Activated T-helper 17 cell treated with anti-CD3 and anti-CD28 coated beads, Interleukin-2, amount 50 U/mL, for 72 hours (primary cell): ENCODE measurements at regions not wholly inside any gene's neighbourhood (a gene's known extent, or its start where the extent isn't known, plus 50 kb on each side); places are given as distances from the start of the nearest gene placed in this dataset.
"Not testable (repeated sequence)": the region's sequence is repeated elsewhere in the genome, so short reads cannot be mapped to it uniquely, and the experiment has no call there.

Source experiments
- ATAC-seq: fragments of 150-1000 bp; cut with Tn5 transposase; replicated peaks from 2 replicates; pipeline ENCODE4 v1.10.0; 2021; ENCODE audit warnings: mild to moderate bottlenecking, moderate library complexity
- H3K27ac Mint-ChIP-seq: one replicate; pipeline ENCODE4 v1.8.0; 2022; ENCODE audit warnings: mixed read lengths
- H3K27me3 Mint-ChIP-seq: one replicate; pipeline ENCODE4 v1.8.0; 2022; ENCODE audit warnings: mixed read lengths
- H3K36me3 Mint-ChIP-seq: one replicate; pipeline ENCODE4 v1.8.0; 2022; ENCODE audit warnings: low read depth, mild to moderate bottlenecking, mixed read lengths
- H3K4me1 Mint-ChIP-seq: one replicate; pipeline ENCODE4 v1.8.0; 2022; ENCODE audit warnings: mixed read lengths
- H3K4me3 Mint-ChIP-seq: one replicate; pipeline ENCODE4 v1.8.0; 2022; ENCODE audit warnings: mild to moderate bottlenecking, mixed read lengths
- H3K9me3 Mint-ChIP-seq: one replicate; pipeline ENCODE4 v1.8.0; 2022; ENCODE audit warnings: mixed read lengths

- peaks cover 15% of the 10 kb centered on the region for H3K9me3 Mint-ChIP-seq
- ATAC-seq, result no peak
- no peaks in the 10 kb centered on the region for H3K4me1 Mint-ChIP-seq
- H3K36me3 Mint-ChIP-seq, result no peaks in the 10 kb centered on the region
- H3K4me3 Mint-ChIP-seq, result no peak overlapping the region
- H3K27ac Mint-ChIP-seq, result no peak overlapping the region
- no peaks in the 10 kb centered on the region for H3K27me3 Mint-ChIP-seq
These were observed 239.1 kb downstream of the CHM start for GRCh38 chrX:85808217-85808616.

GRCh38 chrX:85772391-85772790 is 275.0 kb downstream of the CHM start:
- H3K4me3 Mint-ChIP-seq, H3K9me3 Mint-ChIP-seq, H3K36me3 Mint-ChIP-seq, H3K4me1 Mint-ChIP-seq, H3K27ac Mint-ChIP-seq, ATAC-seq, H3K27me3 Mint-ChIP-seq: not testable (repeated sequence)

- Mint-ChIP-seq H3K27ac (no peak overlapping the region), H3K4me3 (no peak overlapping the region), H3K4me1 (no peaks in the 10 kb centered on the region), H3K27me3 (no peaks in the 10 kb centered on the region), H3K9me3 (no peaks in the 10 kb centered on the region), H3K36me3 (no peaks in the 10 kb centered on the region)
- no peak for ATAC-seq
These were observed 281.7 kb downstream of the CHM start for GRCh38 chrX:85765651-85766050.

- H3K9me3 Mint-ChIP-seq, ATAC-seq, H3K27ac Mint-ChIP-seq, H3K4me1 Mint-ChIP-seq, H3K27me3 Mint-ChIP-seq, H3K4me3 Mint-ChIP-seq, H3K36me3 Mint-ChIP-seq: not testable (repeated sequence)
These were observed 324.3 kb downstream of the CHM start for GRCh38 chrX:85723025-85723424.

GRCh38 chrX:85703233-85703632 is 323.8 kb upstream of the POF1B start:
- ATAC-seq, H3K27me3 Mint-ChIP-seq, H3K36me3 Mint-ChIP-seq, H3K4me3 Mint-ChIP-seq, H3K4me1 Mint-ChIP-seq, H3K27ac Mint-ChIP-seq, H3K9me3 Mint-ChIP-seq: not testable (repeated sequence)

- Mint-ChIP-seq H3K27ac (no peak overlapping the region), H3K36me3 (no peaks in the 10 kb centered on the region), H3K27me3 (no peaks in the 10 kb centered on the region), H3K4me1 (no peaks in the 10 kb centered on the region), H3K9me3 (peaks cover 5% of the 10 kb centered on the region), H3K4me3 (no peak overlapping the region)
- no peak for ATAC-seq
These were observed 319.5 kb upstream of the POF1B start for GRCh38 chrX:85698921-85699320.

GRCh38 chrX:85685843-85686242 is 306.4 kb upstream of the POF1B start:
- no peaks in the 10 kb centered on the region for H3K36me3 Mint-ChIP-seq
- H3K27me3 Mint-ChIP-seq, result no peaks in the 10 kb centered on the region
- H3K4me3 Mint-ChIP-seq, result no peak overlapping the region
- H3K9me3 Mint-ChIP-seq, result peaks cover 8% of the 10 kb centered on the region
- ATAC-seq, result no peak
- H3K4me1 Mint-ChIP-seq, result no peaks in the 10 kb centered on the region
- H3K27ac Mint-ChIP-seq, result no peak overlapping the region

- H3K4me1 Mint-ChIP-seq, result no peaks in the 10 kb centered on the region
- no peak for ATAC-seq
These were observed 287.0 kb upstream of the POF1B start for GRCh38 chrX:85666471-85666870.

GRCh38 chrX:85663970-85664369 is 284.5 kb upstream of the POF1B start:
- not testable (repeated sequence) for H3K4me1 Mint-ChIP-seq, H3K36me3 Mint-ChIP-seq, H3K27me3 Mint-ChIP-seq, H3K9me3 Mint-ChIP-seq, H3K27ac Mint-ChIP-seq, H3K4me3 Mint-ChIP-seq, ATAC-seq

More at GRCh38 chrX:85666471-85666870, 287.0 kb upstream of the POF1B start:
- no peak overlapping the region for H3K4me3 Mint-ChIP-seq
- H3K27me3 Mint-ChIP-seq, result no peaks in the 10 kb centered on the region
- H3K27ac Mint-ChIP-seq, result no peak overlapping the region
- no peaks in the 10 kb centered on the region for H3K9me3 Mint-ChIP-seq
- H3K36me3 Mint-ChIP-seq, result no peaks in the 10 kb centered on the region

GRCh38 chrX:85630901-85631300 is 251.4 kb upstream of the POF1B start:
- H3K9me3 Mint-ChIP-seq, result no peaks in the 10 kb centered on the region
- ATAC-seq, result no peak
- H3K27ac Mint-ChIP-seq, result no peak overlapping the region
- no peaks in the 10 kb centered on the region for H3K36me3 Mint-ChIP-seq
- H3K4me1 Mint-ChIP-seq, result no peaks in the 10 kb centered on the region
- no peaks in the 10 kb centered on the region for H3K27me3 Mint-ChIP-seq
- H3K4me3 Mint-ChIP-seq, result no peak overlapping the region

- Mint-ChIP-seq H3K36me3 (no peaks in the 10 kb centered on the region), H3K9me3 (no peaks in the 10 kb centered on the region), H3K4me3 (no peak overlapping the region), H3K27me3 (no peaks in the 10 kb centered on the region), H3K4me1 (no peaks in the 10 kb centered on the region), H3K27ac (no peak overlapping the region)
- no peak for ATAC-seq
These were observed 247.9 kb upstream of the POF1B start for GRCh38 chrX:85627363-85627762.

GRCh38 chrX:85622635-85623034 is 243.2 kb upstream of the POF1B start:
- no peak overlapping the region for H3K4me3 Mint-ChIP-seq
- H3K27ac Mint-ChIP-seq, result no peak overlapping the region
- no peaks in the 10 kb centered on the region for H3K27me3 Mint-ChIP-seq
- no peak for ATAC-seq
- H3K9me3 Mint-ChIP-seq, result no peaks in the 10 kb centered on the region
- no peaks in the 10 kb centered on the region for H3K36me3 Mint-ChIP-seq
- H3K4me1 Mint-ChIP-seq, result no peaks in the 10 kb centered on the region

- Mint-ChIP-seq H3K27ac (no peak overlapping the region), H3K4me1 (no peaks in the 10 kb centered on the region), H3K9me3 (no peaks in the 10 kb centered on the region), H3K27me3 (no peaks in the 10 kb centered on the region), H3K4me3 (no peak overlapping the region), H3K36me3 (no peaks in the 10 kb centered on the region)
- no peak for ATAC-seq
These were observed 241.0 kb upstream of the POF1B start for GRCh38 chrX:85620466-85620865.

- ATAC-seq, result no peak
- Mint-ChIP-seq H3K27me3 (no peaks in the 10 kb centered on the region), H3K4me1 (no peaks in the 10 kb centered on the region), H3K36me3 (no peaks in the 10 kb centered on the region), H3K27ac (no peak overlapping the region), H3K9me3 (no peaks in the 10 kb centered on the region), H3K4me3 (no peak overlapping the region)
These were observed 240.5 kb upstream of the POF1B start for GRCh38 chrX:85619962-85620361.

GRCh38 chrX:85611926-85612325 is 232.5 kb upstream of the POF1B start:
- no peaks in the 10 kb centered on the region for H3K36me3 Mint-ChIP-seq
- H3K9me3 Mint-ChIP-seq, result no peaks in the 10 kb centered on the region
- H3K4me3 Mint-ChIP-seq, result no peak overlapping the region
- no peak overlapping the region for H3K27ac Mint-ChIP-seq
- no peaks in the 10 kb centered on the region for H3K27me3 Mint-ChIP-seq
- no peak for ATAC-seq
- H3K4me1 Mint-ChIP-seq, result no peaks in the 10 kb centered on the region

GRCh38 chrX:85592980-85593379 is 213.5 kb upstream of the POF1B start:
- H3K4me1 Mint-ChIP-seq, result no peaks in the 10 kb centered on the region
- no peak for ATAC-seq
- H3K4me3 Mint-ChIP-seq, result no peak overlapping the region
- no peak overlapping the region for H3K27ac Mint-ChIP-seq
- no peaks in the 10 kb centered on the region for H3K9me3 Mint-ChIP-seq
- H3K36me3 Mint-ChIP-seq, result no peaks in the 10 kb centered on the region
- no peaks in the 10 kb centered on the region for H3K27me3 Mint-ChIP-seq
